ENCODE measurements at regions not wholly inside any gene's neighbourhood (a gene's known extent, or its start where the extent isn't known, plus 50 kb on each side); places are given as distances from the start of the nearest gene placed in this dataset.

- TF ChIP-seq CTCF (IDR thresholded peaks at IDR 0.05) (no peak), EZH2 (IDR thresholded peaks at IDR 0.05) (no peak), EZH2phosphoT487 (IDR thresholded peaks at IDR 0.05) (no peak)
Observed at GRCh38 chr20:11158589-11158988, 484.8 kb upstream of the JAG1 start.
